ENCODE measurements at regions not wholly inside any gene's neighbourhood (a gene's known extent, or its start where the extent isn't known, plus 50 kb on each side); places are given as distances from the start of the nearest gene placed in this dataset.

GRCh38 chr5:4665911-4666310 lies 474.2 kb upstream of the ADAMTS16 start:
- no peak for DNase-seq (ENCODE audit: low read depth in 2 of 2, low spot score in 1 of 2)

GRCh38 chr5:4674166-4674565 lies 466.0 kb upstream of the ADAMTS16 start:
- no peak for DNase-seq (ENCODE audit: low read depth in 2 of 2, low spot score in 1 of 2)

- no peak for DNase-seq (ENCODE audit: low read depth in 2 of 2, low spot score in 1 of 2)
These were observed 463.2 kb upstream of the ADAMTS16 start for GRCh38 chr5:4676934-4677333.

GRCh38 chr5:4684946-4685345 lies 455.2 kb upstream of the ADAMTS16 start:
- no peak for DNase-seq (ENCODE audit: low read depth in 2 of 2, low spot score in 1 of 2)

- no peak for DNase-seq (ENCODE audit: low read depth in 2 of 2, low spot score in 1 of 2)
These were observed 441.5 kb upstream of the ADAMTS16 start for GRCh38 chr5:4698596-4698995.

GRCh38 chr5:4699592-4699991 lies 440.5 kb upstream of the ADAMTS16 start:
- DNase-seq (ENCODE audit: low read depth in 2 of 2, low spot score in 1 of 2): no peak

GRCh38 chr5:4700069-4700468 lies 440.1 kb upstream of the ADAMTS16 start:
- DNase-seq (ENCODE audit: low read depth in 2 of 2, low spot score in 1 of 2): no peak

- DNase-seq (ENCODE audit: low read depth in 2 of 2, low spot score in 1 of 2): no peak
These were observed 439.3 kb upstream of the ADAMTS16 start for GRCh38 chr5:4700871-4701270.

GRCh38 chr5:4703931-4704458 lies 436.1 kb upstream of the ADAMTS16 start:
- DNase-seq (ENCODE audit: low read depth in 2 of 2, low spot score in 1 of 2): no peak

- DNase-seq (ENCODE audit: low read depth in 2 of 2, low spot score in 1 of 2): no peak
These were observed 435.2 kb upstream of the ADAMTS16 start for GRCh38 chr5:4704951-4705350.

- no peak for DNase-seq (ENCODE audit: low read depth in 2 of 2, low spot score in 1 of 2)
These were observed 423.3 kb upstream of the ADAMTS16 start for GRCh38 chr5:4716781-4717180.

- no peak for DNase-seq (ENCODE audit: low read depth in 2 of 2, low spot score in 1 of 2)
These were observed 422.7 kb upstream of the ADAMTS16 start for GRCh38 chr5:4717446-4717845.

GRCh38 chr5:4720831-4721230 lies 419.3 kb upstream of the ADAMTS16 start:
- DNase-seq (ENCODE audit: low read depth in 2 of 2, low spot score in 1 of 2): no peak

GRCh38 chr5:4722886-4723285 lies 417.2 kb upstream of the ADAMTS16 start:
- no peak for DNase-seq (ENCODE audit: low read depth in 2 of 2, low spot score in 1 of 2)

- DNase-seq (ENCODE audit: low read depth in 2 of 2, low spot score in 1 of 2): no peak
These were observed 414.5 kb upstream of the ADAMTS16 start for GRCh38 chr5:4725594-4725993.

GRCh38 chr5:4730279-4730678 lies 409.9 kb upstream of the ADAMTS16 start:
- no peak for DNase-seq (ENCODE audit: low read depth in 2 of 2, low spot score in 1 of 2)

- DNase-seq (ENCODE audit: low read depth in 2 of 2, low spot score in 1 of 2): no peak
These were observed 405.8 kb upstream of the ADAMTS16 start for GRCh38 chr5:4734348-4734747.

- DNase-seq (ENCODE audit: low read depth in 2 of 2, low spot score in 1 of 2): no peak
These were observed 404.9 kb upstream of the ADAMTS16 start for GRCh38 chr5:4735261-4735660.

GRCh38 chr5:4737868-4738267 lies 402.3 kb upstream of the ADAMTS16 start:
- no peak for DNase-seq (ENCODE audit: low read depth in 2 of 2, low spot score in 1 of 2)

- no peak for DNase-seq (ENCODE audit: low read depth in 2 of 2, low spot score in 1 of 2)
These were observed 401.8 kb upstream of the ADAMTS16 start for GRCh38 chr5:4738298-4738697.

- no peak for DNase-seq (ENCODE audit: low read depth in 2 of 2, low spot score in 1 of 2)
These were observed 400.0 kb upstream of the ADAMTS16 start for GRCh38 chr5:4740156-4740555.

GRCh38 chr5:4758550-4758949 lies 381.6 kb upstream of the ADAMTS16 start:
- DNase-seq (ENCODE audit: low read depth in 2 of 2, low spot score in 1 of 2): no peak

GRCh38 chr5:4758996-4759395 lies 381.1 kb upstream of the ADAMTS16 start:
- no peak for DNase-seq (ENCODE audit: low read depth in 2 of 2, low spot score in 1 of 2)

- no peak for DNase-seq (ENCODE audit: low read depth in 2 of 2, low spot score in 1 of 2)
These were observed 377.8 kb upstream of the ADAMTS16 start for GRCh38 chr5:4762316-4762715.

Data from stimulated activated CD8-positive, alpha-beta memory T cell treated with anti-CD3 and anti-CD28 coated beads, Interleukin-4, amount 100 ng/mL, for 4 hours (primary cell).